ENCODE measurements at regions not wholly inside any gene's neighbourhood (a gene's known extent, or its start where the extent isn't known, plus 50 kb on each side); places are given as distances from the start of the nearest gene placed in this dataset.

- Histone ChIP-seq H3K4me2 (ENCODE audit: unreplicated experiment) (no peak overlapping the region), H3K4me1 (ENCODE audit: insufficient read depth) (no peaks in the 10 kb centered on the region), H3K36me3 (ENCODE audit: low read depth) (no peaks in the 10 kb centered on the region), H3F3A (ENCODE audit: insufficient read depth) (no peaks in the 10 kb centered on the region), H2AFZ (no peak overlapping the region), H3K9me3 (ENCODE audit: low read depth) (peaks cover 3% of the 10 kb centered on the region), H4K20me1 (ENCODE audit: insufficient read depth) (no peaks in the 10 kb centered on the region), H3K4me3 (no peak overlapping the region), H3K9ac (no peak overlapping the region), H3K27ac (no peak overlapping the region), H3K79me2 (ENCODE audit: insufficient read depth) (no peaks in the 10 kb centered on the region), H3K27me3 (replicated peaks; ENCODE audit: insufficient read depth) (no peaks in the 10 kb centered on the region), H3K9me2 (ENCODE audit: insufficient read depth) (no peaks in the 10 kb centered on the region)
- WGBS, 2 experiments (ENCODE audit: low coverage in 1 of 2, low lambda C conversion rate in 2 of 2, missing lambda C conversion rate in 2 of 2), result 6 to 12% methylated on average over 1 of the region's 1 CpG
- in situ Hi-C loops (cut with MboI), result no loop called here
- DNase-seq, result no peak
- no peak for TF ChIP-seq EZH2phosphoT487 (IDR thresholded peaks at IDR 0.05; ENCODE audit: insufficient read depth, low read depth)
Measured at GRCh38 chr5:102014371-102014770, 281.7 kb downstream of the SLCO4C1 start.

DNA sequence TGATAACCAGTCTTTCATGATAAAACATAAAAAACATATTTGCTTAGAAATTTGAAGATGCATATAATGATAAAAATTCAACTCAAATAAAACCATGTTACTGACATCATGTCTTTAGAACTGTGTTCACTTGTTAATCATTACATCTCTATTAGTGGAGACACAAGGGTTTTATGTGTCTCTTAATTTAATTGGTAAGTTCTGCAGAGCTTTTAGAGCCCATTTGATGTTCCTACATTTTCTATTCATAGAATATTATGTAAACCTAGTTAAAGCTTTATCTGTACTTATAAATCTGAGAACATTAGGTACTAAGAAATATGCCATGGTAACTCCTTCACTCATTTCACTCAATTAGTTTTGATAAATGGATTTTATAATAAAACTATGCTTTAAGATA, 285.4 kb downstream of the SLCO4C1 start:
- Histone ChIP-seq H3K9me3 (ENCODE audit: low read depth) (peaks cover 3% of the 10 kb centered on the region), H2AFZ (no peak overlapping the region), H3K4me2 (ENCODE audit: unreplicated experiment) (no peak overlapping the region), H3K4me3 (no peak overlapping the region), H3F3A (ENCODE audit: insufficient read depth) (no peaks in the 10 kb centered on the region), H3K27me3 (replicated peaks; ENCODE audit: insufficient read depth) (no peaks in the 10 kb centered on the region), H3K9me2 (ENCODE audit: insufficient read depth) (no peaks in the 10 kb centered on the region), H3K27ac (no peak overlapping the region), H3K9ac (no peak overlapping the region), H3K79me2 (ENCODE audit: insufficient read depth) (no peaks in the 10 kb centered on the region), H4K20me1 (ENCODE audit: insufficient read depth) (no peaks in the 10 kb centered on the region), H3K4me1 (ENCODE audit: insufficient read depth) (no peaks in the 10 kb centered on the region), H3K36me3 (ENCODE audit: low read depth) (no peaks in the 10 kb centered on the region)
- TF ChIP-seq EZH2 (IDR thresholded peaks at IDR 0.05; ENCODE audit: insufficient read depth, poor library complexity, severe bottlenecking) (no peak), EZH2phosphoT487 (IDR thresholded peaks at IDR 0.05; ENCODE audit: insufficient read depth, low read depth) (no peak)
- no peak for DNase-seq
- in situ Hi-C loops (cut with MboI), result no loop called here

GRCh38 chr5:101997235-101997634, 298.8 kb downstream of the SLCO4C1 start:
- 36 to 49% methylated on average over 1 of the region's 1 CpG for WGBS, 2 experiments (ENCODE audit: low coverage in 1 of 2, low lambda C conversion rate in 2 of 2, missing lambda C conversion rate in 2 of 2)

GRCh38 chr5:101995585-101995984, 300.5 kb downstream of the SLCO4C1 start:
- Histone ChIP-seq H3K4me1 (ENCODE audit: insufficient read depth) (no peaks in the 10 kb centered on the region), H3K9me2 (ENCODE audit: insufficient read depth) (no peaks in the 10 kb centered on the region), H3K9ac (no peak overlapping the region), H2AFZ (no peak overlapping the region), H4K20me1 (ENCODE audit: insufficient read depth) (no peaks in the 10 kb centered on the region), H3K4me2 (ENCODE audit: unreplicated experiment) (no peak overlapping the region), H3K79me2 (ENCODE audit: insufficient read depth) (no peaks in the 10 kb centered on the region), H3K27ac (no peak overlapping the region), H3K9me3 (ENCODE audit: low read depth) (no peaks in the 10 kb centered on the region), H3K27me3 (replicated peaks; ENCODE audit: insufficient read depth) (no peaks in the 10 kb centered on the region), H3F3A (ENCODE audit: insufficient read depth) (no peaks in the 10 kb centered on the region), H3K36me3 (ENCODE audit: low read depth) (no peaks in the 10 kb centered on the region), H3K4me3 (no peak overlapping the region)
- in situ Hi-C loops (cut with MboI), result no loop called here
- no peak for DNase-seq
- WGBS, 2 experiments (ENCODE audit: low coverage in 1 of 2, low lambda C conversion rate in 2 of 2, missing lambda C conversion rate in 2 of 2), result 19 to 23% methylated on average over 2 of the region's 2 CpGs
- TF ChIP-seq EZH2 (IDR thresholded peaks at IDR 0.05; ENCODE audit: insufficient read depth, poor library complexity, severe bottlenecking) (no peak), EZH2phosphoT487 (IDR thresholded peaks at IDR 0.05; ENCODE audit: insufficient read depth, low read depth) (no peak)

More at GRCh38 chr5:101997235-101997634, 298.8 kb downstream of the SLCO4C1 start:
- H2AFZ ChIP-seq, result no peak overlapping the region
- no peaks in the 10 kb centered on the region for H3K4me1 ChIP-seq (ENCODE audit: insufficient read depth)
- no peaks in the 10 kb centered on the region for H3K27me3 ChIP-seq (replicated peaks; ENCODE audit: insufficient read depth)
- H4K20me1 ChIP-seq (ENCODE audit: insufficient read depth), result no peaks in the 10 kb centered on the region
- H3K36me3 ChIP-seq (ENCODE audit: low read depth), result no peaks in the 10 kb centered on the region
- no peak overlapping the region for H3K4me3 ChIP-seq
- TF ChIP-seq EZH2phosphoT487 (IDR thresholded peaks at IDR 0.05; ENCODE audit: insufficient read depth, low read depth) (no peak), EZH2 (IDR thresholded peaks at IDR 0.05; ENCODE audit: insufficient read depth, poor library complexity, severe bottlenecking) (no peak)
- H3K9me3 ChIP-seq (ENCODE audit: low read depth), result no peaks in the 10 kb centered on the region
- in situ Hi-C loops (cut with MboI), result no loop called here
- no peaks in the 10 kb centered on the region for H3F3A ChIP-seq (ENCODE audit: insufficient read depth)
- no peak for DNase-seq
- H3K79me2 ChIP-seq (ENCODE audit: insufficient read depth), result no peaks in the 10 kb centered on the region
- no peak overlapping the region for H3K27ac ChIP-seq
- no peaks in the 10 kb centered on the region; the same call in 1 of the 2 replicates for H3K9me2 ChIP-seq (ENCODE audit: insufficient read depth)
- no peak overlapping the region for H3K9ac ChIP-seq
- H3K4me2 ChIP-seq (ENCODE audit: unreplicated experiment), result no peak overlapping the region

- in situ Hi-C loops (cut with MboI), result no loop called here
- no peak for DNase-seq
- no peak overlapping the region for H2AFZ ChIP-seq
- TF ChIP-seq EZH2phosphoT487 (IDR thresholded peaks at IDR 0.05; ENCODE audit: insufficient read depth, low read depth), result no peak
- TF ChIP-seq EZH2 (IDR thresholded peaks at IDR 0.05; ENCODE audit: insufficient read depth, poor library complexity, severe bottlenecking), result no peak
- H3K9ac ChIP-seq, result no peak overlapping the region
- no peaks in the 10 kb centered on the region for H3K4me1 ChIP-seq (ENCODE audit: insufficient read depth)
- no peak overlapping the region for H3K4me2 ChIP-seq (ENCODE audit: unreplicated experiment)
- H3K27me3 ChIP-seq (replicated peaks; ENCODE audit: insufficient read depth), result no peaks in the 10 kb centered on the region
- WGBS, 2 experiments (ENCODE audit: low coverage in 1 of 2, low lambda C conversion rate in 2 of 2, missing lambda C conversion rate in 2 of 2), result 0% methylated on average over 1 of the region's 1 CpG
- no peaks in the 10 kb centered on the region for H3K36me3 ChIP-seq (ENCODE audit: low read depth)
- H3K4me3 ChIP-seq, result no peak overlapping the region
- no peaks in the 10 kb centered on the region for H3K79me2 ChIP-seq (ENCODE audit: insufficient read depth)
- no peak overlapping the region for H3K27ac ChIP-seq
- H3K9me3 ChIP-seq (ENCODE audit: low read depth), result no peaks in the 10 kb centered on the region
- no peaks in the 10 kb centered on the region for H3K9me2 ChIP-seq (ENCODE audit: insufficient read depth)
- no peaks in the 10 kb centered on the region for H3F3A ChIP-seq (ENCODE audit: insufficient read depth)
- no peaks in the 10 kb centered on the region for H4K20me1 ChIP-seq (ENCODE audit: insufficient read depth)
Measured at GRCh38 chr5:101991486-101991885, 304.6 kb downstream of the SLCO4C1 start.

Data from GM23248 (cell line).